HepG2 (cell line): ENCODE measurements at regions not wholly inside any gene's neighbourhood (a gene's known extent, or its start where the extent isn't known, plus 50 kb on each side); places are given as distances from the start of the nearest gene placed in this dataset.
"Not testable (repeated sequence)": the region's sequence is repeated elsewhere in the genome, so short reads cannot be mapped to it uniquely, and the experiment has no call there.

ENCODE experiments used
- ATAC-seq: fragments of 200-7000 bp; cut with Tn5 transposase; 3 replicates; pipeline ENCODE4 v1.9.1; 2020; ENCODE audit warnings: mild to moderate bottlenecking, moderate library complexity
- BruUV-seq: library from RNA; stranded (reverse); fragments of 400-500 nt; replicated peaks from 2 replicates; lab custom pipeline; 2021; lab: Mats Ljungman, UMichigan
- CTCF ChIA-PET: fragments of 300-600 bp; formaldehyde crosslinking; extraction: SDS; loops from one replicate; lab custom pipeline; 2021; ENCODE audit warnings: low total read pairs, inconsistent platforms, low intra/inter-chr PET ratio; lab: Yijun Ruan, JAX
- POLR2A ChIA-PET: fragments of 350-600 bp; sonication (Branson Sonifier 250); formaldehyde crosslinking; loops from one replicate; lab custom pipeline; 2020; ENCODE audit warnings: antibody characterized with exemption, inconsistent platforms; lab: Yijun Ruan, JAX
- DNase-seq: peaks from one replicate; pipeline ENCODE4 v3.0.0-alpha.2; 2015; ENCODE audit warnings: low spot score
- FAIRE-seq: peaks from 3 replicates; lab custom pipeline; 2011; peaks lifted over from hg19 to GRCh38; lab: Jason Lieb, UNC
- H2AFZ ChIP-seq: one replicate; pipeline ENCODE4 v1.6.1; 2011; ENCODE audit warnings: low read length, inconsistent platforms
- H3K27ac ChIP-seq: fragments of 300-600 bp; 3 replicates; pipeline ENCODE4 v1.8.0; 2011; ENCODE audit warnings: mixed run types, mild to moderate bottlenecking, mixed read lengths, low read length, inconsistent platforms; ENCODE audit not compliant: insufficient read depth; ENCODE audit errors: extremely low read length
- H3K27me3 ChIP-seq, 2 experiments: fragments of 200-600 bp in 1 of 2; 2 replicates in 1 of 2; 3 replicates in 1 of 2; pipeline versions ENCODE4 v1.6.0 to v1.8.0; 2011; ENCODE audit warnings: low read length in 2 of 2, mild to moderate bottlenecking in 2 of 2, moderate library complexity in 2 of 2, inconsistent platforms in 1 of 2; ENCODE audit not compliant: insufficient read depth in 2 of 2, control insufficient read depth in 1 of 2
- H3K36me3 ChIP-seq, 2 experiments: fragments of 200-600 bp in 1 of 2; replicated peaks in 1 of 2; 2 replicates in 1 of 2; 3 replicates in 1 of 2; pipeline versions ENCODE4 v1.5.1 to v1.8.0; 2011; ENCODE audit warnings: low read length in 2 of 2, inconsistent platforms in 1 of 2; ENCODE audit not compliant: insufficient read depth in 2 of 2, control insufficient read depth in 1 of 2
- H3K4me1 ChIP-seq: 2 replicates; pipeline ENCODE4 v1.5.1; 2012; ENCODE audit warnings: low read length, inconsistent platforms; ENCODE audit not compliant: insufficient read depth
- H3K4me2 ChIP-seq: 2 replicates; pipeline ENCODE4 v1.6.0; 2011; ENCODE audit warnings: low read depth, low read length, inconsistent platforms
- H3K4me3 ChIP-seq, 3 experiments: fragments of 200-600 bp in 1 of 3; sonication (generic), shearing (Covaris generic) in 1 of 3; replicated peaks in 1 of 3; 2 replicates each; pipeline ENCODE4 v1.5.1; 2011 to 2016; ENCODE audit warnings: low read length in 3 of 3, inconsistent platforms in 2 of 3, low read depth in 2 of 3, mild to moderate bottlenecking in 2 of 3, control low read depth in 1 of 3, mixed read lengths in 1 of 3; ENCODE audit not compliant: insufficient read depth in 1 of 3
- H3K79me2 ChIP-seq: one replicate; pipeline ENCODE4 v1.6.1; 2011; ENCODE audit warnings: low read length, inconsistent platforms; ENCODE audit not compliant: insufficient read depth
- H3K9ac ChIP-seq: 2 replicates; pipeline ENCODE4 v1.6.0; 2011; ENCODE audit warnings: mild to moderate bottlenecking, low read depth, low read length, inconsistent platforms; ENCODE audit not compliant: insufficient read depth
- H3K9me3 ChIP-seq: 2 replicates; pipeline ENCODE4 v1.5.1; 2012; ENCODE audit warnings: mild to moderate bottlenecking, low read length
- H4K20me1 ChIP-seq: 2 replicates; pipeline ENCODE4 v1.6.0; 2011; ENCODE audit warnings: inconsistent platforms, mild to moderate bottlenecking, low read length, moderate library complexity; ENCODE audit not compliant: insufficient read depth
- RERE ChIP-seq: IDR thresholded peaks from 2 replicates; pipeline ENCODE4 v1.6.1; 2016; ENCODE audit warnings: low read depth, missing genetic modification reagents, missing compliant biosample characterization
- ZBTB7A ChIP-seq: sonication (generic); formaldehyde crosslinking; IDR thresholded peaks from 2 replicates; pipeline ENCODE4 v1.8.0; 2022; ENCODE audit warnings: mild to moderate bottlenecking, missing genetic modification reagents
- ZNF3 ChIP-seq: IDR thresholded peaks from 2 replicates; pipeline ENCODE4 v1.7.0; 2017; ENCODE audit warnings: inconsistent platforms
- ZNF317 ChIP-seq: sonication (generic); formaldehyde crosslinking; IDR thresholded peaks from 2 replicates; pipeline ENCODE4 v1.5.0; 2020; ENCODE audit warnings: mild to moderate bottlenecking, missing genetic modification reagents
- ZNF326 ChIP-seq: sonication (generic); formaldehyde crosslinking; IDR thresholded peaks from 2 replicates; pipeline ENCODE4 v1.4.0; 2020; ENCODE audit warnings: missing genetic modification reagents, borderline replicate concordance
- ZNF503 ChIP-seq: sonication (generic); formaldehyde crosslinking; IDR thresholded peaks from 2 replicates; pipeline ENCODE4 v1.4.0; 2020; ENCODE audit warnings: missing genetic modification reagents
- ZNF543 ChIP-seq: sonication (generic); formaldehyde crosslinking; IDR thresholded peaks from 2 replicates; pipeline ENCODE4 v1.4.0; 2020; ENCODE audit warnings: mild to moderate bottlenecking, missing genetic modification reagents
- ZNF546 ChIP-seq: sonication (generic); formaldehyde crosslinking; conservative IDR thresholded peaks from 2 replicates; pipeline ENCODE4 v1.8.1; 2023; ENCODE audit warnings: mild to moderate bottlenecking, missing genetic modification reagents
- WGBS: methylation state at CpG from one replicate; pipeline ENCODE4 v1.1.6; 2017; ENCODE audit warnings: low lambda C conversion rate; 5-methylcytosine and 5-hydroxymethylcytosine counted together
- in situ Hi-C: cut with HindIII; loops from 2 replicates; pipeline ENCODE4 v1.10.0; 2017; ENCODE audit warnings: low pct_unique_long_range_greater_than_20kb; ENCODE audit not compliant: extremely low pct_ligation_motif_present
- intact Hi-C: fragments of 100-400 bp; cut with micrococcal nuclease; formaldehyde crosslinking; loops from one replicate; pipeline ENCODE4 v1.10.0; 2022; ENCODE audit not compliant: unreplicated experiment

- no peak for TF ChIP-seq ZNF503
These were observed 149.5 kb upstream of the NEGR1 start (continued) for GRCh38 chr1:72431810-72432209.

- H3K9ac ChIP-seq, H3K27me3 ChIP-seq, H3K36me3 ChIP-seq, H3K4me3 ChIP-seq, in situ Hi-C loops, CTCF ChIA-PET, H4K20me1 ChIP-seq, H2AFZ ChIP-seq, DNase-seq, FAIRE-seq, intact Hi-C loops, BruUV-seq, ATAC-seq, H3K27ac ChIP-seq, POLR2A ChIA-PET, H3K4me2 ChIP-seq, H3K4me1 ChIP-seq, H3K79me2 ChIP-seq: not testable (repeated sequence)
- H3K9me3 ChIP-seq = peaks cover 13% of the 10 kb centered on the region
- WGBS = 11% methylated on average over 7 of the region's 7 CpGs
These were observed 145.9 kb upstream of the NEGR1 start for GRCh38 chr1:72428276-72428675.

- Histone ChIP-seq H3K4me2 (no peak overlapping the region), H3K27me3 (no peaks in the 10 kb centered on the region; a peak in 1 of 5 replicates), H3K9ac (no peak overlapping the region), H3K4me3 (no peak overlapping the region), H4K20me1 (no peaks in the 10 kb centered on the region), H3K36me3 (no peaks in the 10 kb centered on the region), H3K27ac (no peak overlapping the region), H3K79me2 (no peaks in the 10 kb centered on the region), H3K4me1 (no peaks in the 10 kb centered on the region), H3K9me3 (peaks cover 25% of the 10 kb centered on the region), H2AFZ (no peak overlapping the region)
- CTCF ChIA-PET = no interaction called here
- no peak for ATAC-seq
- no TSS peak for BruUV-seq
- intact Hi-C loops (no loop called here), in situ Hi-C loops (no loop called here)
- WGBS = 66% methylated on average over 18 of the region's 18 CpGs
- no peak for FAIRE-seq
- POLR2A ChIA-PET = no interaction called here
- DNase-seq = no peak
- TF ChIP-seq ZNF3 (CRISPR knock-in tag) = no peak
- TF ChIP-seq ZNF543 (CRISPR knock-in tag) = no peak
- TF ChIP-seq ZBTB7A (CRISPR knock-in tag) = no peak
- TF ChIP-seq RERE (CRISPR knock-in tag) = no peak
- no peak for TF ChIP-seq ZNF546 (CRISPR knock-in tag)
- TF ChIP-seq ZNF317 = no peak
- TF ChIP-seq ZNF326 (CRISPR knock-in tag) = no peak
These were observed 136.9 kb upstream of the NEGR1 start for GRCh38 chr1:72419229-72419628.
